GM19324 (cell line): ENCODE measurements at regions not wholly inside any gene's neighbourhood (a gene's known extent, or its start where the extent isn't known, plus 50 kb on each side); places are given as distances from the start of the nearest gene placed in this dataset.
"Not testable (repeated sequence)": the region's sequence is repeated elsewhere in the genome, so short reads cannot be mapped to it uniquely, and the experiment has no call there.

Experiments
- ATAC-seq: cut with Tn5 transposase; IDR thresholded peaks from one replicate; pipeline ENCODE4 v1.9.1; 2021; ENCODE audit warnings: mild to moderate bottlenecking, moderate library complexity; ENCODE audit not compliant: unreplicated experiment, low FRiP score

DNA sequence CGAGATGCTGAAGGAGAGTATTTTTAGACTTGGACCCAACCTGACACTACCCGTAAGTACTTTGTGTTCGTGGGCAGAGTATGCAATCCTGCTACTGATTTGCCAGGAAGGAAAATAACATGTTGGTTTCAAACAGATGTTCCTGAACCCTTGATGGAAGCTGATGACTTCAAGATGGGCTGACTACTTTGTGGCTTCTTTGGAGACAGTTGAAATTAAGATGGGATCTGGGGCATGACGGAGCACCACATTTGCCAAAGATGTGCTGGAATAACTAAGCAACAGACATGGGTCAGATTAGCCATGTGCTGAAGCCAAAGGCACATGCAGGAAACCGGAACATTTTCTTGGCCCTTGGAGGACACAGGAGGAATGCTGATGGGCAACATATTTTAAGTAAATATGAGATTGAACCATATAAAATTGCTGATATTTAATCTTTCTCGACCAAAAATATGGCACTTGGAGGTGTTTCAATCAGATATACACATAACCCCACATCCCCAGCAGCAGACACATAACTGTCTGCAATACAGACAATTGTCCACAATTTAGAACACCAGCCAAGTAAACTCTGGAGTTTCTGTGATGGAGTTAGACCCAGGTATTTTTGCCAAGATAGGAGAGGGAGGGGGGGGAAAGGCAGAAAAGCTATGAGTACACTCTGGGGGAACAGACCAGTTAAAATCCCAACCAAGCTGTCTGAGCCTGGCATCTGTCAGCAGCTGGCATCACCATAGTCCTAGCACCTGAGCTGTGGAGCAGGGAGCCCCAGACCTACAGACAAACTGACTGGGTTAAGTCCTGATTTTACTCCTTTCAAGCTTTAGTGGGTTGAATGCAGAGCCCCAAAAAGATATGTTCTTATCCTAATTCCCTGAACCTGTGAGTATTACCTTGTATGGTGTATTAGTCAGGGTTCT is 329.4 kb upstream of the CDH5 start:
- no peak for ATAC-seq

- no peak for ATAC-seq
Measured at GRCh38 chr16:66036184-66036583, 330.3 kb upstream of the CDH5 start.

DNA sequence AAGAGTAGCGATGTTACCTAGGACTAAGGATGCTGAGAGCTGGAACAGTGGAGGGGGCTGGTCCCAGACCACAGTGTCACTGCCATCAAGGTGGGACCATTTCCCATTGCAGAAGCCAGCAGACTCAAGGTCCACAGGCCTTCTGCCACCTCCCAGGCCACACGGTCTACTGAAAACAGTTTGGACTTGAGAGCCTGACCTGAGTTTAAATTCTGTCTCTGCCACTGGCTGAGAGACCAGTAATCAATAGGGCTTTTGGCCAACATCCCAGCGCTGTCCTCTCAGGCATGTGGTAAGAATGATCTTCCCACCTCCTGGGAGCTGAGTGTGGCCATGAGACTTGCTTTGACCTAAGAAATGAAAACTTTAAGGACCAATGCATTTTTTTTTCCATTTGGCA is 331.4 kb upstream of the CDH5 start:
- no peak for ATAC-seq

DNA sequence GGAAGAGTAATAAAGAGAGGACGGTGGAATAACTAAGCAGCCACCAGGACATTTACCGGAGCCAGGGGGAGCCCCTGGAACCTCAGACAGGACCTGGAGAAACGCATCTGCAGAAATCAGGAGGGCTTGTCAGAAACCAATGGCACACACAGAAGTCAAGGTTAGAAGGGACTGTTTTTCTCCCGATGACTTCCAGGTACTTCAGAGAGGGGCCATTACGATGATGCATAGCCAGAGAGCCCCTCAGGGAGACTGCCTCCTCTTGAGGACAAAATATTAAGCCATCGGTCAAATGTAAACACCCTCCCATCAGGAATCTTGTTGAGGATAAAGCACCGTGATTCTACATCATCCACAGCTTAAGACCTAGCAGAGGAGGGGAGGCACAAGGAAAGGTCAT is 333.6 kb upstream of the CDH5 start:
- ATAC-seq = no peak

DNA sequence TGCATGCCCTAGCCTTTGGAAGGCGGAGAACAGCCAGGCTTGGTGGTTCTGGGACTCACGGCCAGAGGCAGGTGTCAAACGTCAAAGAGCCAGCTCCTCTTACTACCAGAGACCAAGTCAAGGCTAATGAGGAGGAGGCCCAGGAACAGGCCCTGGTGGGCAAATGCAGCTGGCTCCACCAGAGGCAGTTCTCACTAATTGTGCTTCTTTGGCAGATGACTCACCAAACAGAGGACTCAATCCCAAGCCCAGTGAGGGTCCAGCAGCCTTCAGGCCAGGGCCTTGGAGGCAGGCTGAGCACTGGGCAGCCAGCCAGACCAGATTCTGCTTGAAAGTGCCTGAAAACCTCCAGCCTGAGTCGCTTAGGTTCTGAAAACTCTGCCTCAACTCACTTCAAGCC is 336.5 kb upstream of the CDH5 start:
- no peak for ATAC-seq

DNA sequence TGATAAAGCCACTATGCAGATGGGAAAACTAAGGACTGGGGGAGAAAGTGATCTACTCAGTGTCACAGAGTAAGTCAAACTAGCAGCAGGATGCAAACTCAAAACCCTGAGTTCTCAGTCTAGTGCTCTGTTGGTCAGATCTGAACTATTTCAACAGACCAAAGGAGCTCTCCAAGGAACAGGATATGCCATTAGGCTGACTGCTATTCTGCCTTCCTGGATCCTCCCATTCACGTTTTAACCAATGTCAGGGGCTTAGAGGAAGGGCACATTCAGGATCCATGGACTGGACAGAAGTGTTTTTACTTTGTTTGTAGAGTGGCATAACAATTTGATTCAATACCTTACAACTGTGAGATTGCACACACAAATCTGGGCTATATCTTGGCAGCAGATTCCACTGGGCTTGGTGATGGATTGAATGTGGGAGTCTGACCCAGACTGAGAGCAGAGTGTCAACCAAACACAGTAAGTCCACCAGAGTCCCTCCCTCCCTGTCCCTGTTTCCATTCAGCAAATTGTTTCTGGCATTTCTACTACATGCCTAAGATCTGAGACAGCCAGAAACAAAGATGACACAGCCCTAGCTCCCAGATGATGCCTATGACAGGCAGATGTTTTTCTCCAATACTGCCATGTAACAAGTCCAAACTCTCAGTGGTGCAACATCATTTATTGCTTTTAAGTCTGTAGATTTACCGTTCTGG is 337.8 kb upstream of the CDH5 start:
- ATAC-seq = no peak

DNA sequence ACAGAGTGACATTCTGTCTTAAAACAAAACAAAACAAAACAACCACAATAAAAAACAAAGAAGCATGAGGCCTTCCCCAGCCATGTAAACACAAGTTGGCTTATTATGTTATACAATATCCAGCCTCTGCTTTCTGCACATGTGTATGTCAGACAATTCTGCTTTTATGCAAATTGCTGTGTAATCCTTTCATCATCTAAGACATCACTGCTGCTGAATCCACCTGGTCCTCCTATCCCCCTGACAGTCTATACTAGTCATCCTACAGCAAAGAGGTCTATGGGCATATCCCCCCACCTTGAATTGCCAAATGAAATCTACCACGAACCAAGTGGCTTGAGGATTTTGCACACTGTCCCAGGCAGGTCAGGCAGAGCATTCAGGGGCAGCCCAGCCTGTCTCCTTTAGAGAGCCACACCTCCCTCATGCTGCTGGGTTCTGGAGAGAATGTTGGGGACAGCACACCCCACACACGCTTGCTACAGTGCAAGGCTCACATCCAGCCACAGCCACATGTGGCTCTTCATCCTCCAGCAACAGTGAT is 339.6 kb upstream of the CDH5 start:
- no peak for ATAC-seq

GRCh38 chr16:66026211-66026610 is 340.3 kb upstream of the CDH5 start:
- no peak for ATAC-seq

DNA sequence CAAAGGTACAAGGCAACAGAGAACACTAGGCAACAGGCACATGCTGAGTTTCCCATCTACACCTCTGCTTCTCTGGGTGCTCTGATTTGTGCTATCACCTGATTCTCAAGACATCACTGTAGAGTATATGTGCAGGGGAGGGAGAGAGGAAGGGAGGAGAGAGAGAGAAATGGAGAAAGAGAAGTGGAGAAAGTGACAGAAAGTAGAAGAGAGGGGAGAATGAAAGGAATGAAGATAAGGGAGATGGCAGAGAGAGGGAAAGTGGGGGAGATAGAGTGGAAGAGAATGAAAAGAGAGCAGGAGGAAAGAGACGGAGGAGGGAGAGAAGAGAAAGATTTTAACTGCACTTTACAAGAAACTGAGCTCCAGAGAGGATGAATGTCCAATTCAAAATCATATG is 340.7 kb upstream of the CDH5 start:
- ATAC-seq = no peak

GRCh38 chr16:66024567-66024966 is 341.9 kb upstream of the CDH5 start:
- not testable (repeated sequence) for ATAC-seq

- ATAC-seq = no peak
Measured at GRCh38 chr16:66023481-66023880, 343.0 kb upstream of the CDH5 start.

DNA sequence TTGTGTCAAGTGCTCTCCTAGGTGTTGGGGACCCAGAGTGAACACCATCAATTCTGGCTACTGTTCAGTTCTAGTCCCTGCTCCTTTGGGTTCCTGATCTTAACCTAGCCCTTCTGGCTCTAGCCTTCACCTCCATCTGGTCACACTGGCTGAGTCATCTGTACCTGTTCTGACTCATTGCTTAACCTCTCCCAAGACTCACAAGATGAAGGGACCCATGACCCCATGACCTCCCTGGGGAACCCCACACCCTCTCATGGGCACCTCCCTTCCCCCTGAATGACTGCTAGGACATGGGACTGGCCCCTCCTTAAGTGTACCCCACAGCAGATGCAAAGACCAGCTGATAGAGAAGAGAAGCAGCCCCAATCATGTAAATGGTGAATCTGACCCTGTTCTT is 345.8 kb upstream of the CDH5 start:
- ATAC-seq = no peak

DNA sequence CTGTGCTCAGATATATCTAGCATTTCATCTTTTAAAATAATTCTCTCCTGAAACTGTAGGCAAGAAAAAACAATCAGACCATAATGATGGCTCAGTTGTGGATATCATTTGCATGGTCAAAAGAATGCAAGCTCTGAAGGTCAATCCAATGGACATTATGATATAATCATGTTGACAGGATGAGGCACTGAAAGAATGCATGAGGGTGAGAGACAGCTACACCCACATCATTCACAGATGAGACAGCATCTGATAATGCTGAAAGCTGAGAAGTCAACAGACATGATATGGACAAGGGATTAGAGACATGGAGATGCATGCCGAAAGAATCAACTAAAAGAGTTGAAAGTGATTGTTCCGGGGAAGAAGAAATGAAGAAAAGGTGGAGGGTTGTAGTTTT is 346.4 kb upstream of the CDH5 start:
- no peak for ATAC-seq

GRCh38 chr16:66019502-66019901 is 347.0 kb upstream of the CDH5 start:
- not testable (repeated sequence) for ATAC-seq

DNA sequence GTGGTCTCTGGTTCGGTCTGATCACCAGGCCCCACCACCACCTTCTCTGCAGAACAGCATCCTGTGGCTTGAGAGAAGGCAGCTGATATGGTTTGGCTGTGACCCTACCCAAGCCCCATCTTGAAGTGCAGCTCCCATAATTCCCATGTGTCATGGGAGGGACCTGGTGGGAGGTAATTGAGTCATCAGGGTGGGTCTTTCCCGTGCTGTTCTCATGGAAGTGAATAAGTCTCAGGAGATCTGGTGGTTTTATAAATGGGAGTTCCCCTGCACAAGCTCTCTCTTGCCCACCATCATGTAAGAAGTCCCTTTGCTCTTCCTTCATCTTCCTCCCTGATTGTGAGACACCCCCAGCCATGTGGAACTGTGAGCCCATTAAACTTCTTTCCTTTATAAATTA is 352.3 kb upstream of the CDH5 start:
- ATAC-seq = no peak

- no peak for ATAC-seq
Measured at GRCh38 chr16:66013486-66013885, 353.0 kb upstream of the CDH5 start.

DNA sequence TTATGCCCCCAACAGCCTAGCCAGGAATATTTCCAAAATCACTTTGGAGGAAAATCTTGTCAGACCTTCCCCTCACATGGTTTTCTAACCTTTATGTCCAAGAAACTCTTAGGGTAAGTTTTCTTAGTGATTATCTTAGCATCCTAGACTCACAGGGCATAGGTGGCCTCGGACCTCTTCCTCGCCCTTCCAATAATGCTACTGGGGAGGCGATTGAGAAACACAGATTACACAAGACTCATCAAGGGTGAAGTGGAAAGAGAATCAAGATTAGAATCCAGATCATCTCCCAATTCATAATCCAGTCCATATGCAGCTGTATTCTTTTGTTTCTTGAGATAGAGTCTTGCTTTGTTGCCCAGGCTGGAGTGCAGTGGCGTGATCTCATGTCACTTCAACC is 358.4 kb upstream of the CDH5 start:
- ATAC-seq = no peak

- ATAC-seq = no peak
Measured at GRCh38 chr16:66007717-66008116, 358.8 kb upstream of the CDH5 start.

DNA sequence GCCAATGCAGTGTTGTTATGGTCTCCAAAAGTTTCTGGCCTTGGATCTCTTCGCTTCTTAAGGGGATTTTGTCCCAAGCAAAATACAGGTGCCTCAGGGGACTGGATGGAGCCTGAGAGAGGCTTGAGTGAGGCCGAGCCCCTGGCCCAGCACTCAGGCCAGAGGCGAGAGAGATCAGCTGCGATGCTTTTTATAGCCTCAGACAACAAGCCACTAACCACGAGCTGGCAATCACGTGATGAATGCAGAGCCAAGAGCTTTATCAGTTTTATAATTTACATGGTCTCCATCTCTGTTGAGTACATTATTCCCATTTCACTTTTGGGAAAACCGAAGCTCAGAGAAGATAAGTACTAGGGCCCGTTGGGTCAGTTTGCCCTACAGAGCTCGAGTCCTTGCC is 360.0 kb upstream of the CDH5 start:
- ATAC-seq = no peak

DNA sequence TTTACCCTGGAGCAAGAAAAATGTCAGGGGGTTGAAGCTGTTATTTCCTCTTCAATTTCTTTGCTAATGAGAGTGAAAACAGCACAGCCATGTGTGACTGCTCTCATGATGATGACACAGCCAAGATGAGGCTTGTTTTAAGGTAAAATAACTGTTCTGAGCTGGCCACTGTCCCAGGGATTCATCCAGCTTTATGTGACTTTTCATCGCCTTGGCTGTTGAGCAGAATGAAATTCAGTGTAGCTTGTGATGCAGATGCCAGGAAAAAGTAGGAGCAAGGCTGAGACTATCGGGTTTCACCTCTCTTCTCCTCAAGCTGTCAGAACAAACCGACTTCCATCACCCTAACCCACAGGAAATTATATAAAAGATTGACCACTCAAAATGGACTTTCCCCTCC is 361.8 kb upstream of the CDH5 start:
- ATAC-seq = no peak

GRCh38 chr16:66003201-66003600 is 363.3 kb upstream of the CDH5 start:
- ATAC-seq = no peak

GRCh38 chr16:66002601-66003000 is 363.9 kb upstream of the CDH5 start:
- ATAC-seq = no peak
